Colonic mucosa (tissue), 4 donors: ENCODE measurements at regions not wholly inside any gene's neighbourhood (a gene's known extent, or its start where the extent isn't known, plus 50 kb on each side); places are given as distances from the start of the nearest gene placed in this dataset.

Source experiments
- DNase-seq: peaks from one replicate; pipeline ENCODE4 v3.0.0-alpha.2; 2020
- H3K27ac ChIP-seq: fragments of 200-600 bp; one replicate; pipeline ENCODE4 v1.8.0; 2021
- H3K27me3 ChIP-seq: fragments of 200-600 bp; one replicate; pipeline ENCODE4 v1.8.0; 2021
- H3K36me3 ChIP-seq: fragments of 200-600 bp; one replicate; pipeline ENCODE4 v1.8.0; 2021
- H3K4me1 ChIP-seq: fragments of 200-600 bp; one replicate; pipeline ENCODE4 v1.8.0; 2021; ENCODE audit warnings: mild to moderate bottlenecking
- H3K4me3 ChIP-seq: fragments of 200-600 bp; one replicate; pipeline ENCODE4 v1.8.0; 2021
- H3K9ac ChIP-seq, 2 donors: one replicate each; pipeline ENCODE4 v1.7.0; 2013; ENCODE audit warnings: control low read depth in 2 of 2, low read depth in 2 of 2, low read length in 2 of 2
- H3K9me3 ChIP-seq: fragments of 200-600 bp; one replicate; pipeline ENCODE4 v1.8.0; 2021
- CTCF ChIP-seq: fragments of 200-600 bp; IDR thresholded peaks from one replicate; pipeline ENCODE4 v1.8.0; 2022; ENCODE audit warnings: antibody characterized with exemption, mild to moderate bottlenecking
- intact Hi-C: fragments of 100-400 bp; cut with DNase I; formaldehyde crosslinking; loops from one replicate; pipeline ENCODE4 v1.14.1; 2022
- donor health status: healthy.
- donor health status: DM: no; HTN: no; CAD: no.
- donor health status: DM: no; HTN: no; CAD: no.

- no peaks in the 10 kb centered on the region for H3K9me3 ChIP-seq
- H3K36me3 ChIP-seq = no peaks in the 10 kb centered on the region
- H3K4me3 ChIP-seq = no peak overlapping the region
- no peak for DNase-seq
- peak overlapping the region; percentile 88 for H3K27ac ChIP-seq
- peaks cover 12% of the 10 kb centered on the region for H3K4me1 ChIP-seq
- intact Hi-C loops = loop anchor here (5.0 kb wide), 1 partner anchor 177 kb away; no protein-coding TSS in a partner anchor
- no peaks in the 10 kb centered on the region for H3K27me3 ChIP-seq
- peak overlapping the region in 1 of 2 donors; percentile 84 for H3K9ac ChIP-seq
- no peak for TF ChIP-seq CTCF
Observed at GRCh38 chr9:130765137-130766020, 69.7 kb upstream of the ABL1 start.

GRCh38 chr9:130766021-130766926 lies 68.8 kb upstream of the ABL1 start:
- TF ChIP-seq CTCF = no peak
- peak; percentile 77 for DNase-seq
- peaks cover 16% of the 10 kb centered on the region for H3K4me1 ChIP-seq
- H3K4me3 ChIP-seq = no peak overlapping the region
- peak overlapping the region; percentile 88 for H3K27ac ChIP-seq
- H3K36me3 ChIP-seq = no peaks in the 10 kb centered on the region
- H3K27me3 ChIP-seq = no peaks in the 10 kb centered on the region
- H3K9me3 ChIP-seq = no peaks in the 10 kb centered on the region
- intact Hi-C loops = loop anchor here (5.0 kb wide), 1 partner anchor 176 kb away; no protein-coding TSS in a partner anchor
- H3K9ac ChIP-seq = peak overlapping the region; percentile 14 to 84

GRCh38 chr9:130766927-130767307 lies 68.1 kb upstream of the ABL1 start:
- DNase-seq = no peak

GRCh38 chr9:130768265-130768664 lies 66.8 kb upstream of the ABL1 start:
- Histone ChIP-seq H3K36me3 (no peaks in the 10 kb centered on the region), H3K9me3 (no peaks in the 10 kb centered on the region), H3K4me1 (peaks cover 16% of the 10 kb centered on the region), H3K27me3 (no peaks in the 10 kb centered on the region), H3K4me3 (no peak overlapping the region), H3K9ac (peak overlapping the region in 1 of 2 donors; percentile 77), H3K27ac (peak overlapping the region; percentile 88)
- TF ChIP-seq CTCF = no peak
- intact Hi-C loops = loop anchor here (5.0 kb wide), 1 partner anchor 174 kb away; no protein-coding TSS in a partner anchor
- peak; percentile 70 for DNase-seq

More at GRCh38 chr9:130766927-130767307, 68.1 kb upstream of the ABL1 start:
- Histone ChIP-seq H3K27ac (peak overlapping the region; percentile 88), H3K4me1 (peaks cover 16% of the 10 kb centered on the region), H3K27me3 (no peaks in the 10 kb centered on the region), H3K4me3 (no peak overlapping the region), H3K9me3 (no peaks in the 10 kb centered on the region), H3K9ac (peak overlapping the region; percentile 14 to 84), H3K36me3 (no peaks in the 10 kb centered on the region)
- intact Hi-C loops = loop anchor here (5.0 kb wide), 1 partner anchor 175 kb away; no protein-coding TSS in a partner anchor
- no peak for TF ChIP-seq CTCF

GRCh38 chr9:130768891-130769403 lies 66.1 kb upstream of the ABL1 start:
- no peak for DNase-seq
- H3K4me1 ChIP-seq = peaks cover 16% of the 10 kb centered on the region
- no peaks in the 10 kb centered on the region for H3K9me3 ChIP-seq
- intact Hi-C loops = loop anchor here (5.0 kb wide), 1 partner anchor 173 kb away; no protein-coding TSS in a partner anchor
- no peaks in the 10 kb centered on the region for H3K27me3 ChIP-seq
- peak overlapping the region in 1 of 2 donors; percentile 77 for H3K9ac ChIP-seq
- H3K36me3 ChIP-seq = no peaks in the 10 kb centered on the region
- no peak for TF ChIP-seq CTCF
- H3K27ac ChIP-seq = peak overlapping the region; percentile 88
- H3K4me3 ChIP-seq = no peak overlapping the region
